ENCODE measurements at regions not wholly inside any gene's neighbourhood (a gene's known extent, or its start where the extent isn't known, plus 50 kb on each side); places are given as distances from the start of the nearest gene placed in this dataset.

DNA sequence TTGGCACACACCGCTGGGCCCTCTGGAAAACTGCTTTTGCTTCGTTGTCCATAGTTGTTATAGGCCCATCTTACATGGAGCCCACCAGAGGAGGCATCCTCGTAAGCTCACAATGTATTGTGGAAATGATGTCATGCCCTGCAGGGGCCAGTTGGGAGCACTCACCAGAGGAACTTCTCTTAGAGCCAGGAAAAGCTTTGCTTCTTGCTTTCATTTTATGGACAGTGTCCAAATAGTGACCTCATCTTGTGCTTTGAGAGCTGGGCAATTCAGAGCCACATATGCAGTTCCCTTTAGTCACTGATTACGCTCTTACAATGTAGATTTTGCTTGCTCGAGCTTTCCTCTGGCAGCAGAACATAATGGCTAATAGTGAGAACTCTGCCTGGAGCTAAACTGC lies 275.6 kb downstream of the AACS start:
- TF ChIP-seq USF2 (IDR thresholded peaks at IDR 0.05; ENCODE audit: low read length) (no peak), BRCA1 (IDR thresholded peaks at IDR 0.05; ENCODE audit: low read depth, low read length) (no peak), EZH2 (IDR thresholded peaks at IDR 0.05; ENCODE audit: low read depth, low read length, severe bottlenecking) (no peak), CHD2 (IDR thresholded peaks at IDR 0.05; ENCODE audit: low read length) (no peak), EP300 (IDR thresholded peaks at IDR 0.05; ENCODE audit: borderline replicate concordance in 1 of 2, low read depth in 2 of 2, low read length in 2 of 2) (no peak), RNF2 (IDR thresholded peaks at IDR 0.05; ENCODE audit: borderline replicate concordance, low read depth, low read length, missing control alignments, poor library complexity, severe bottlenecking) (no peak), ZNF274 (IDR thresholded peaks at IDR 0.05; ENCODE audit: borderline replicate concordance, extremely low read depth, low read length) (no peak), YY1 (IDR thresholded peaks at IDR 0.05; ENCODE audit: low read depth, low read length) (no peak), GTF2F1 (IDR thresholded peaks at IDR 0.05; ENCODE audit: borderline replicate concordance, low read depth, low read length) (no peak), CEBPB (IDR thresholded peaks at IDR 0.05; ENCODE audit: low read depth, low read length) (no peak), POLR2A (IDR thresholded peaks at IDR 0.05; ENCODE audit: control extremely low read depth in 1 of 2, low read depth in 2 of 2, low read length in 2 of 2) (no peak), MAX (IDR thresholded peaks at IDR 0.05) (no peak), CTCF (IDR thresholded peaks at IDR 0.05; ENCODE audit: control extremely low read depth in 1 of 3, insufficient read depth in 1 of 3, low read depth in 1 of 3, low read length in 3 of 3) (no peak)
- TF ChIP-seq, protein P1, sequence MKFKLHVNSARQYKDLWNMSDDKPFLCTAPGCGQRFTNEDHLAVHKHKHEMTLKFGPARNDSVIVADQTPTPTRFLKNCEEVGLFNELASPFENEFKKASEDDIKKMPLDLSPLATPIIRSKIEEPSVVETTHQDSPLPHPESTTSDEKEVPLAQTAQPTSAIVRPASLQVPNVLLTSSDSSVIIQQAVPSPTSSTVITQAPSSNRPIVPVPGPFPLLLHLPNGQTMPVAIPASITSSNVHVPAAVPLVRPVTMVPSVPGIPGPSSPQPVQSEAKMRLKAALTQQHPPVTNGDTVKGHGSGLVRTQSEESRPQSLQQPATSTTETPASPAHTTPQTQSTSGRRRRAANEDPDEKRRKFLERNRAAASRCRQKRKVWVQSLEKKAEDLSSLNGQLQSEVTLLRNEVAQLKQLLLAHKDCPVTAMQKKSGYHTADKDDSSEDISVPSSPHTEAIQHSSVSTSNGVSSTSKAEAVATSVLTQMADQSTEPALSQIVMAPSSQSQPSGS (IDR thresholded peaks at IDR 0.05; ENCODE audit: low read length) = no peak
